ENCODE measurements at regions not wholly inside any gene's neighbourhood (a gene's known extent, or its start where the extent isn't known, plus 50 kb on each side); places are given as distances from the start of the nearest gene placed in this dataset.
"Not testable (repeated sequence)": the region's sequence is repeated elsewhere in the genome, so short reads cannot be mapped to it uniquely, and the experiment has no call there.

GRCh38 chr12:127473766-127474165, 793.2 kb upstream of the TMEM132C start:
- DNase-seq: no peak

GRCh38 chr12:127479256-127479655, 787.7 kb upstream of the TMEM132C start:
- DNase-seq: no peak

- no peak for DNase-seq
These were observed 786.1 kb upstream of the TMEM132C start for GRCh38 chr12:127480775-127481314.

DNA sequence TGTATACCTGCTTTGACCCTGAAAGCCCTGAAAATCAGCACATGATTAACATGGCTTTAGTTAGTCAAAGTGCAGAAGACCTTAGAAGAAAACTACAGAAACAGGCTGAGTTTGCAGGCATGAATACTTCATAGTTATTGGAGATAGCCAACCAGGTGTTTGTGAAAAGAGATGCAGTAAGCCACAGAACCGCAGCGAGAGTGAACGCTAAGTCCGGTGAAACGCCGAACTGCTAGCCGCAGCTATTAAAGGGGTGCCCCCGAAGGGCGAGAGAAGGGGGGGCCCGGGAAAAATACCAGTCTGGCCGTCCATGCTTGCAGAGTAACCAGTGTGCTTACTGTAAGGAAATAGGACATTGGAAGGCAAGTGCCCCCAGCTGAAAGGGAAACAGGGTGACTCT, 784.0 kb upstream of the TMEM132C start:
- DNase-seq: no peak

GRCh38 chr12:127485528-127485927, 781.4 kb upstream of the TMEM132C start:
- DNase-seq: no peak

GRCh38 chr12:127487031-127487430, 779.9 kb upstream of the TMEM132C start:
- no peak for DNase-seq

DNA sequence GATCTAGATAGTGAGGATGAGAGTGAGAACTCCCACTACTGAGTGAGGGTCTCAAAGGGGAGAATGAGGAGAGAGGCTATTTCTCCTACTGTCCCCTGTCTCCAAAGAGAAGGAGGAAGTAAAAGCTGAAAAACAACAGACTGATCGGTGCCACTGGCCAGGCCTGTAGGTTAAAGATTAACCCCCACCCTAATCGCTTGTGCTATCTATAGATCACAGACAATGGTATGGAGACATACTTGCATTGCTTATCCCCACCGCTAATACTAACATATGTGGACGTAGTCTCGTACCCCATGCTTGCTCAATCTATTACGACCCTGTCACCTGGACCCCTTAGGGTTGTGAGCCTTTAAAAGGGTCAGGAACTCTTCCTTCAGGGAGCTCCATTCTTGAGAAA, 777.9 kb upstream of the TMEM132C start:
- DNase-seq: no peak

- no peak for DNase-seq
These were observed 771.7 kb upstream of the TMEM132C start for GRCh38 chr12:127494961-127495915.

DNA sequence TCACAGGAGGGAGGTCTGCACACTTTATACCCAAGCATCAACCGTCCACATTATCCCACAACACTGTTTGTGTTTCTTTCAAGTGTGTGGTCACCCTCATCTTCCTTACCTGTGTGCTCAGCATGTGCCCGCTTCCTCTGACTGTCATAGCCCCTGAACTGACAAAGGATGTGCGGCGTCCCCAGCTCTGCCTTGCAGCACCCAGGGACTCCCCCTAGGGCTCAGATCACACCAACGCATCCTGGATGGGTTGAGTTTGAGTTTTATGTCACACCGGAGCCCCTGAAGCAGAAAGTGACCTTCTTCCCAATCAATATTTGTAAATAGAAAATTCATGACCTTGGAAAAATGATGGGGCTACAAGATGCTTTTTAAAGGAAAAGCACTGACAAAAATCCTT, 770.7 kb upstream of the TMEM132C start:
- no peak for DNase-seq

GRCh38 chr12:127500512-127501035, 766.4 kb upstream of the TMEM132C start:
- no peak for DNase-seq

GRCh38 chr12:127501916-127502315, 765.1 kb upstream of the TMEM132C start:
- no peak for DNase-seq

- DNase-seq: no peak
These were observed 763.7 kb upstream of the TMEM132C start for GRCh38 chr12:127503246-127503645.

DNA sequence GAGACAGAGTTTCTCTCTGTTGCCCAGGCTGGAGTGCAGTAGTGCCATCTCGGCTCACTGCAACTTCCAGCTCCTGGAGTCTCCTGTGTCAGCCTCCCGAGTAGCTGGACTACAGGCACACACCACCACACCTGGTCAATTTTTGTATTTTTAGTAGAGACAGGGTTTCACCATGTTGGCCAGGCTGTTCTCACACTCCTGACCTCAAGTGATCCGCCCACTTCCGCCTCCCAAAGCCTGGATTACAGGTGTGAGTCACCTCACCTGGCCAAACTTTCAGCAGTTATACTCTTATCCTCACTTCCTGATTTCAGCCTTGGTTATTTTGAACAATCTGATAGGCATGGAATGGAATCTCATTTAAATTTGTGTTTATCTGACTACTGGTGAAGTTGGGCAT, 763.0 kb upstream of the TMEM132C start:
- not testable (repeated sequence) for DNase-seq

GRCh38 chr12:127504874-127505273, 762.1 kb upstream of the TMEM132C start:
- no peak for DNase-seq

- no peak for DNase-seq
These were observed 759.6 kb upstream of the TMEM132C start for GRCh38 chr12:127507341-127507740.

- DNase-seq: no peak
These were observed 757.7 kb upstream of the TMEM132C start for GRCh38 chr12:127509066-127509778.

DNA sequence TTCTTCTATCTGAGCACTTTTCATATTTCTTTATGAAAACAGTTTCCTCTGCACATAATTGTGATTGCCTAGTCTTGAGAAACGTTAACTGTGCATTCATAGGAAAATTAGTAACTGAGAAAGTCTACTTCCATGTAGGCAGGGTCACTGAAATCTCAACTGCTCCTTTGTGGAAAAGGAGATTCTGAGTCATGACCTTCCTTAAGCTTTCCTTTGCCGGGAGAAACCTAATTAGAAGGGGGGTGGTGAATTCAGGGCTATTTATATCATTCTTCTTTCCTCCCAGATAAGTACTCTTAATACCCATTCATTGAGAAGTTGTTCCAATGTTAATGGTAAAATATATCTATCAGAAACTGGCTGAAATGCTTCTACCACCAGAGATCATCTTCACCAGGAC, 751.0 kb upstream of the TMEM132C start:
- no peak for DNase-seq

GRCh38 chr12:127516467-127516866, 750.5 kb upstream of the TMEM132C start:
- no peak for DNase-seq

- no peak for DNase-seq
These were observed 747.2 kb upstream of the TMEM132C start for GRCh38 chr12:127519779-127520178.

- no peak for DNase-seq
These were observed 740.0 kb upstream of the TMEM132C start for GRCh38 chr12:127526925-127527324.

GRCh38 chr12:127528551-127528950, 738.4 kb upstream of the TMEM132C start:
- no peak for DNase-seq

GRCh38 chr12:127531542-127531941, 735.4 kb upstream of the TMEM132C start:
- no peak for DNase-seq

DNA sequence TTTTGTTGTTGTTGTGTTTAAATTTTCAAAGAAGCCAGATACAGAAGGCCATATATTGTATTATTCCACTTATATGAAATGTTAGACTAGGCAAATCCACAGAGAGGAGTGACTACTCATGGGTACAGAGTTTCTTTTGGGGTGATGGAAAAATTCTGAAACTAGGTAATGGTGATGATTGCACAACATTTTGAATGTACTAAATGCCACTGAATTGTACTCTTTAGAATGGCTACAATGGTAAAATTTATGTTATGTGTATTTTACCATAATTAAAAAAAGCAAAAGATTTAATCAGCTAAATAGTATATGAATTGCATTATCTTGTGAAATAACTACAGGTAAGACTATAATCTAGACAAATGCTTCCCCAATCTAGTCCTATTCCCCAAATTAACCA, 733.6 kb upstream of the TMEM132C start:
- DNase-seq: no peak
